GM10248 (cell line): ENCODE measurements at regions not wholly inside any gene's neighbourhood (a gene's known extent, or its start where the extent isn't known, plus 50 kb on each side); places are given as distances from the start of the nearest gene placed in this dataset.
"Not testable (repeated sequence)": the region's sequence is repeated elsewhere in the genome, so short reads cannot be mapped to it uniquely, and the experiment has no call there.

ENCODE experiments used
- CTCF ChIA-PET: fragments of 300-600 bp; sonication (Branson Sonifier 250); formaldehyde crosslinking; extraction: SDS; loops from one replicate; lab custom pipeline; 2021; ENCODE audit warnings: antibody characterized with exemption; lab: Yijun Ruan, JAX
- POLR2A ChIA-PET: fragments of 350-650 bp; sonication (Branson Sonifier 250); formaldehyde crosslinking; extraction: SDS; loops from one replicate; lab custom pipeline; 2020; ENCODE audit warnings: antibody characterized with exemption; lab: Yijun Ruan, JAX
- DNase-seq: peaks from one replicate; pipeline ENCODE4 v3.0.0; 2012; ENCODE audit errors: extremely low spot score
- TF ChIP-seq, protein P1 (sequence below): IDR thresholded peaks from 2 replicates; pipeline ENCODE4 v1.5.1; 2012; ENCODE audit warnings: mild to moderate bottlenecking, low read depth; ENCODE audit errors: extremely low read depth, missing control alignments, control extremely low read depth

GRCh38 chr14:106792543-106792942 is 1266.2 kb downstream of the TMEM121 start:
- ChIA-PET POLR2A (no interaction called here), CTCF (interaction anchor here (1.0 to 9.0 kb wide), 7 partner anchors 9 to 129 kb away, joined by 3 to 113 read pairs (median 5); no protein-coding TSS in a partner anchor)
- TF ChIP-seq, protein P1, sequence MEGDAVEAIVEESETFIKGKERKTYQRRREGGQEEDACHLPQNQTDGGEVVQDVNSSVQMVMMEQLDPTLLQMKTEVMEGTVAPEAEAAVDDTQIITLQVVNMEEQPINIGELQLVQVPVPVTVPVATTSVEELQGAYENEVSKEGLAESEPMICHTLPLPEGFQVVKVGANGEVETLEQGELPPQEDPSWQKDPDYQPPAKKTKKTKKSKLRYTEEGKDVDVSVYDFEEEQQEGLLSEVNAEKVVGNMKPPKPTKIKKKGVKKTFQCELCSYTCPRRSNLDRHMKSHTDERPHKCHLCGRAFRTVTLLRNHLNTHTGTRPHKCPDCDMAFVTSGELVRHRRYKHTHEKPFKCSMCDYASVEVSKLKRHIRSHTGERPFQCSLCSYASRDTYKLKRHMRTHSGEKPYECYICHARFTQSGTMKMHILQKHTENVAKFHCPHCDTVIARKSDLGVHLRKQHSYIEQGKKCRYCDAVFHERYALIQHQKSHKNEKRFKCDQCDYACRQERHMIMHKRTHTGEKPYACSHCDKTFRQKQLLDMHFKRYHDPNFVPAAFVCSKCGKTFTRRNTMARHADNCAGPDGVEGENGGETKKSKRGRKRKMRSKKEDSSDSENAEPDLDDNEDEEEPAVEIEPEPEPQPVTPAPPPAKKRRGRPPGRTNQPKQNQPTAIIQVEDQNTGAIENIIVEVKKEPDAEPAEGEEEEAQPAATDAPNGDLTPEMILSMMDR: no peak
- no peak for DNase-seq

GRCh38 chr14:106798166-106798565 is 1271.8 kb downstream of the TMEM121 start:
- CTCF ChIA-PET: interaction anchor here (1.3 to 3.8 kb wide), 2 partner anchors 14 to 33 kb away, joined by 3 to 34 read pairs; no protein-coding TSS in a partner anchor
- POLR2A ChIA-PET, DNase-seq: not testable (repeated sequence)

GRCh38 chr14:106802413-106803364 is 1276.3 kb downstream of the TMEM121 start:
- peak; percentile 26 for DNase-seq
- TF ChIP-seq, protein P1: peak; percentile 35
- CTCF ChIA-PET: interaction anchor here (0.5 to 5.4 kb wide), 16 partner anchors 9 to 272 kb away, joined by 3 to 64 read pairs (median 4); no protein-coding TSS in a partner anchor
- POLR2A ChIA-PET: no interaction called here

- no peak for DNase-seq
- ChIA-PET POLR2A (no interaction called here), CTCF (interaction anchor here (0.5 to 5.4 kb wide), 12 partner anchors 10 to 272 kb away, joined by 3 to 64 read pairs (median 4); no protein-coding TSS in a partner anchor)
- TF ChIP-seq, protein P1: no peak
These were observed 1277.0 kb downstream of the TMEM121 start for GRCh38 chr14:106803379-106803778.

GRCh38 chr14:106807493-106807892 is 1281.1 kb downstream of the TMEM121 start:
- POLR2A ChIA-PET: no interaction called here
- DNase-seq: no peak
- CTCF ChIA-PET: interaction anchor here (1.2 to 2.8 kb wide), 2 partner anchors 17 to 23 kb away, joined by 8 to 30 read pairs; no protein-coding TSS in a partner anchor
- TF ChIP-seq, protein P1: no peak

DNA sequence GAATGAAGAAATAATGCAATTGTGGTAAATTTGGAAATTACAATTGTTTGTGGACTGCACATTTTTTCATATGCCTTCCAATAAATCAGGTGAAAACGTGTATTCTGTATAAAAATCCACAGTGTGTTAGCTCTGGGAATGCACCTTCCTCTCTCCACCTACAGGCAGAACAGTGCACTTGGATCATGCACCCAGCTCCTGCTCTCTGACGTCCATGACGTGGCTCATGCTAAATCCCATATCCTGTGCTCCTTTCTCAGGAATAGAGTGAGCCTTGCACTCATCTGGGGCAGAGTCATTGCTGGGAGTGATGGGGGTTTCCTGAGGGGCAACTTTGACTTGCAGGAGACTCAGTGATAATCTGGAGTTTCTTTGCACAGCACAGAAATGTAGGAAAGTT is 1282.1 kb downstream of the TMEM121 start:
- DNase-seq: no peak
- POLR2A ChIA-PET: no interaction called here
- CTCF ChIA-PET: interaction anchor here (1.2 to 2.8 kb wide), 2 partner anchors 18 to 23 kb away, joined by 8 to 30 read pairs; no protein-coding TSS in a partner anchor
- TF ChIP-seq, protein P1: no peak
